Activated naive CD4-positive, alpha-beta T cell treated with anti-CD3 and anti-CD28 coated beads, Interleukin-2, amount 10 ng/mL, durations not matched to agents 7 days and 5 days (primary cell): ENCODE measurements at regions not wholly inside any gene's neighbourhood (a gene's known extent, or its start where the extent isn't known, plus 50 kb on each side); places are given as distances from the start of the nearest gene placed in this dataset.
A peak's percentile ranks its signal among the peaks of the same experiment; 100 is the strongest.

ENCODE experiments used
- CTCF ChIA-PET: fragments of 350-600 bp; sonication (Branson Sonifier 250); formaldehyde crosslinking; loops from one replicate; lab custom pipeline; 2021; ENCODE audit warnings: antibody characterized with exemption; lab: Charles Lee
- DNase-seq: peaks from one replicate; pipeline ENCODE4 v3.0.0-alpha.2; 2020
- H3K27ac Mint-ChIP-seq: one replicate; pipeline ENCODE4 v1.8.0; 2021; ENCODE audit warnings: mild to moderate bottlenecking, moderate library complexity, mixed read lengths
- H3K27me3 Mint-ChIP-seq: one replicate; pipeline ENCODE4 v1.8.0; 2021; ENCODE audit warnings: mild to moderate bottlenecking, mixed read lengths
- H3K36me3 Mint-ChIP-seq: one replicate; pipeline ENCODE4 v1.8.0; 2021; ENCODE audit warnings: mixed read lengths
- H3K4me1 Mint-ChIP-seq: one replicate; pipeline ENCODE4 v1.8.0; 2021; ENCODE audit warnings: mixed read lengths
- H3K4me3 Mint-ChIP-seq: one replicate; pipeline ENCODE4 v1.8.0; 2021; ENCODE audit warnings: mild to moderate bottlenecking, moderate library complexity, mixed read lengths
- H3K9me3 Mint-ChIP-seq: one replicate; pipeline ENCODE4 v1.8.0; 2021; ENCODE audit warnings: mixed read lengths

- H3K9me3 Mint-ChIP-seq, result peaks cover 5% of the 10 kb centered on the region
- no peak for DNase-seq
- no peaks in the 10 kb centered on the region for H3K4me1 Mint-ChIP-seq
- peaks cover 75% of the 10 kb centered on the region for H3K27me3 Mint-ChIP-seq
- CTCF ChIA-PET, result no interaction called here
- no peaks in the 10 kb centered on the region for H3K36me3 Mint-ChIP-seq
- no peak overlapping the region for H3K27ac Mint-ChIP-seq
- no peak overlapping the region for H3K4me3 Mint-ChIP-seq
These were observed 65.3 kb upstream of the MLN start for GRCh38 chr6:33869121-33869520.

- Mint-ChIP-seq H3K27ac (no peak overlapping the region), H3K4me1 (no peaks in the 10 kb centered on the region), H3K27me3 (peaks cover 80% of the 10 kb centered on the region), H3K4me3 (no peak overlapping the region), H3K9me3 (peaks cover 5% of the 10 kb centered on the region), H3K36me3 (no peaks in the 10 kb centered on the region)
- CTCF ChIA-PET, result no interaction called here
- no peak for DNase-seq
These were observed 64.3 kb upstream of the MLN start for GRCh38 chr6:33868141-33868540.

DNA sequence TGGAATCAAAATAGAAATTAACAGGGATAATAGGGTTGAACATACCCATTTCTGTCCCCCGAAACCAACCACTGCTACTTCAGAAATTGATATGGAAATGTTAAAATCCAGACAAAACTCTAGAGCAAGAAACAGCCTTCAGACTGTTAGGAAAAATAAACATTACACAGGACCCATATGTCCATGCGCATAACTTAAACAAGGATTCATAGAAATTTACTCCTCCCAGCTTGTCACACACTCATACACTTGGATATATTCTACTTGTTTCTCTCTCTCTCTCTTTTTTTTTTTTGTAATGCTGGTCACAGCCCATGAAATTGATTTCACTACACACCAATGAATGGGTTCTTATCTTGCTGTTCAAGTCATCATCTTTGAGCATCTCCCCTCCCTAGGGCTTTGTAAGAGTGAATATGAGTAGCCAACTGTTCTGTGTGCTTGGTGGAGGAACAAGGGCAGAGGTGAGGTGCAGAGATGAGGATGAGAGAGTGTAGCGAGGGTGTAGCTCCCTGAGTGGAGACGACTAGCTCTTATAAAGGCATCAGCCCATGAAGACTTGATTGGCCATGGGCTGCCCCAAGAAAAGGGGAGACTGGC, 61.8 kb upstream of the MLN start:
- Mint-ChIP-seq H3K27me3 (peaks cover 75% of the 10 kb centered on the region), H3K27ac (no peak overlapping the region), H3K4me3 (no peak overlapping the region), H3K9me3 (peaks cover 5% of the 10 kb centered on the region), H3K4me1 (peaks cover 19% of the 10 kb centered on the region), H3K36me3 (no peaks in the 10 kb centered on the region)
- DNase-seq, result no peak
- CTCF ChIA-PET, result no interaction called here

DNA sequence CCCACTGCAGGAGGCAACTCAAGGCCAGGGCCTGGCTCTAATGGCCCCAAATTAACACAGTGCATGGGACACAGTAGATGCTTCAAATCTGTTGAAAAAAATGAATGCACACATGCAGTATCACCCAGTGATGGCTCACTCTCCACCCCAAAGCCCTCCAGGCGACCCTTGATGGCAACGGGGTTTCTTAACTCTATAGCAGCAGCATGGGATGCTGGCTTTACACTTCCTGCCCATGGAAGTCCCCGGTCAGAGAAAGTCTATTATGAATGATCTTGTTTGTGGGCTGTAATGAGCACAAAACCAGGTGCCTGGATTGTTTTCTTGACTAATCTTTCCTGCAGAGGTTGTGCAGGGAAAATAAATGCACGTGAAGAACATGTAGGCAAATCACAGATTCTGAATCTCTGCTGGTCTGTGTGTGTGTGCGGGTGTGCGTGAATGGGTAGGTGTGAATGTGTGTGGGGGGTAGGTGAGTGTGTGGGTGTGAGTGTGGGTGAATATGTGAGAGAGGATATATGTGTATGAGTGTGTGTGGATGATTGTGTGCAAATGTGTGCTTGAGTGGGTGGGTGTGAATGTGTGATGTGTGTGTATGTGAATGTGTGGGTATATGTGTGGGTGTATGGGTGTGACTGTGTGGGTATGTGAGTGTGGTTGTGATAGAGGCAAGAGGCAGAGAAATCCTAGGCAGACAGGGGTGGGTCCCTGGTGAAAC, 60.1 kb upstream of the MLN start:
- H3K9me3 Mint-ChIP-seq, result peaks cover 5% of the 10 kb centered on the region
- no peaks in the 10 kb centered on the region for H3K36me3 Mint-ChIP-seq
- CTCF ChIA-PET, result no interaction called here
- peaks cover 72% of the 10 kb centered on the region for H3K27me3 Mint-ChIP-seq
- peaks cover 29% of the 10 kb centered on the region for H3K4me1 Mint-ChIP-seq
- no peak for DNase-seq
- no peak overlapping the region for H3K4me3 Mint-ChIP-seq
- no peak overlapping the region for H3K27ac Mint-ChIP-seq

DNA sequence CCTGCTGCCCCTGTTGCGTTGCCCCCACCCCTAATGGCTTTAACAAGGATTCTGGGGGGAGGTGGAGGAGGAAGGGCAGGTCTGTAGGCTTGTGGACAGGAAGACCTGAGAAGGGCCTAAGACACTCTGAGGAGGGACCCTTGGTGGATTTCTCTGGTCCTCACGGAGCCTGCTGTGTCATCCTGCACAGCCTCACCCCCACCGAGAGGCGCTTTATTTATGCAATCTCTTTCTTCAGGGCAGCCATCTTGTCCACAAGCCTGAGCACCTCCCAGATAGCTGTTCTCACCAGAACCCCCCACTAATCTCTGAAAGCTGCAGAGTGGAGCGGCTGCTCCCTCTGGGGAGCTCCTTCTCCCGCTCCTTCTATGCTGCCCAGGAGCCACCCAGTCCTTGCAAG, 59.3 kb upstream of the MLN start:
- DNase-seq, result no peak
- H3K27ac Mint-ChIP-seq, result no peak overlapping the region
- CTCF ChIA-PET, result no interaction called here
- H3K27me3 Mint-ChIP-seq, result peaks cover 72% of the 10 kb centered on the region
- peaks cover 5% of the 10 kb centered on the region for H3K9me3 Mint-ChIP-seq
- H3K4me1 Mint-ChIP-seq, result peaks cover 34% of the 10 kb centered on the region
- H3K36me3 Mint-ChIP-seq, result no peaks in the 10 kb centered on the region
- no peak overlapping the region for H3K4me3 Mint-ChIP-seq

DNA sequence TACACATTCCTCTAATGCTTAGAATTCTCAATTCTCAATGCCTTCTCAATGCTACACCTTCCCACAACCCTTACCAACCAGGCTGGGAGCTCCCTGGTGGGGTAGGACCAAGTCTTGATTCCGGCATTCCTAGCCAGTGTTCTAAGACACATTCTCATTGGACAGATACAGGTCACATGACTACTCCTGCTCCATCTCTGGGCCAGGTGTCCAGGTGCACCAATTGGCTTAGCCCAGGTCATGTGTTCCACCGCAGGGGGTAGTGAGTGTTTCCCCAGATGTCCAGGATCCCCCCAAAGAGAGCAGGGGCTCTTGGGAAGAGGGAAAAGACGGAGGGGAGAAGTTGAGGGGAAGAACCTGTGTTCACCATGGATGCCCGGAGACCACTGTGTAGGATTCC, 58.7 kb upstream of the MLN start:
- H3K9me3 Mint-ChIP-seq, result peaks cover 5% of the 10 kb centered on the region
- H3K27ac Mint-ChIP-seq, result no peak overlapping the region
- peaks cover 74% of the 10 kb centered on the region for H3K27me3 Mint-ChIP-seq
- CTCF ChIA-PET, result interaction anchor here (1.5 to 2.2 kb wide), 2 partner anchors 12 to 42 kb away, joined by 5 to 18 read pairs; no protein-coding TSS in a partner anchor
- DNase-seq, result no peak
- peaks cover 40% of the 10 kb centered on the region for H3K4me1 Mint-ChIP-seq
- no peak overlapping the region for H3K4me3 Mint-ChIP-seq
- H3K36me3 Mint-ChIP-seq, result no peaks in the 10 kb centered on the region

DNA sequence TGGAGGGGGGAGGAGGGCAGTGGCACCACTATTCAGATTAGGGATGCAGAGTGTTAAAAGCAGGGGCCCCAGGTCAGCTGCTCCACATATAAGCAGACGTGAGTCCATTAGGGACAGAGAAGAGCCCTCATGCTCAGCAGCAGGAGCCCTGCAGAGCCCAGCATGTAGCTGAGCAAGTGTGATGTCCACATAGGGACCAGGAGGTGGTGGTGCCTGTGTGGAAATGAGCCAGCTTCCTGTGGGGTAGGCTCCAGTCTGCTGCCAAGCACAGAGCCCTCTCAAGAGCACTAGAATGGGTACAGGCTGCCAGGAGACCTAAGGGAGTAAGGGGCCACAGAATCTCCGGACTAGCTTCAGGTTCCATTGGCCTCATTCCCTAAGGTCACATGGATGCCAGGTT, 57.9 kb upstream of the MLN start:
- Mint-ChIP-seq H3K27me3 (peaks cover 79% of the 10 kb centered on the region), H3K36me3 (no peaks in the 10 kb centered on the region)

DNA sequence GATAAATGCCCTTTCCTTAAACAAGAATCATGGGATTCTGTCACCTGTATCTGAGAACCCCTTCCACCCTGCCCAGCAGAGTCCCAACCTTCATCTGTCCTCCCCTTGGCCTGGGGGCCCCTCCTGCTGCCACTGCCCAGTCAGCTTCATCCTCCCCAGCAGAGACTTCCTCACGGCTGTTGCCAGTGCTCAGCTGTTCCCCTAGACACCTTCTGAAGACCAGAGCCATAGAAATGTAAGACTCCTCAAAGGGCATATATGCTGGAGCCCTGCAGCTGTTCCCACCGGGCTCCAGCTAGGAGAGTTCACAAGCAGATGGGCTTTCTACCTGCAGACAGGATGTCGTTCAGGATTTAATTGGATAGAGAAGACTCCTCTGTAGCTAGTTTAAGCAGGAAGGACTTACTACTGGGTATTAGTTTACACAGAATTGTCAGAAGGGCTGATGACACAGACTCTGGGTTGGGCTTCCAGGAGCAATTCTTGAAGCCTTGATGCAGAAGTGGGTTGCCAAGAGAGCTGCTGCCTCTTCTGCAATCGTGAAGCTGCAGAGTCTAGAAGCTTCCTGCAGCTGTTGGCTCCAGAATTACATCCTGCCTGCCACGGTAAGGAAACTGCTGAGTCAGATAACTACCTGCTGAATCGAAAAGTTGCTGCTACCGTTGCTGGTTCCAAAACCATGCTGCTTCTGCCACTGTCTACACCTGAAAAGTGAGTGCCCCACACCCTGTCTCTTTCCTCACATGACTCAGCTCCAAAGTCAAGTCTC, 57.1 kb upstream of the MLN start:
- H3K27ac Mint-ChIP-seq, result peak overlapping the region; percentile 33
- CTCF ChIA-PET, result interaction anchor here (0.7 to 2.7 kb wide), 12 partner anchors 10 to 274 kb away, joined by 3 to 18 read pairs (median 4); no protein-coding TSS in a partner anchor
- H3K27me3 Mint-ChIP-seq, result peaks cover 83% of the 10 kb centered on the region
- H3K4me3 Mint-ChIP-seq, result no peak overlapping the region
- H3K36me3 Mint-ChIP-seq, result no peaks in the 10 kb centered on the region
- peak; percentile 65 for DNase-seq
- peaks cover 55% of the 10 kb centered on the region for H3K4me1 Mint-ChIP-seq
- H3K9me3 Mint-ChIP-seq, result peaks cover 2% of the 10 kb centered on the region

More for the DNA sequence above, 57.9 kb upstream of the MLN start:
- CTCF ChIA-PET, result interaction anchor here (0.7 to 2.7 kb wide), 10 partner anchors 11 to 275 kb away, joined by 3 to 18 read pairs (median 7); no protein-coding TSS in a partner anchor
- no peak for DNase-seq
- Mint-ChIP-seq H3K4me1 (peaks cover 47% of the 10 kb centered on the region), H3K27ac (no peak overlapping the region), H3K4me3 (no peak overlapping the region), H3K9me3 (peaks cover 5% of the 10 kb centered on the region)

DNA sequence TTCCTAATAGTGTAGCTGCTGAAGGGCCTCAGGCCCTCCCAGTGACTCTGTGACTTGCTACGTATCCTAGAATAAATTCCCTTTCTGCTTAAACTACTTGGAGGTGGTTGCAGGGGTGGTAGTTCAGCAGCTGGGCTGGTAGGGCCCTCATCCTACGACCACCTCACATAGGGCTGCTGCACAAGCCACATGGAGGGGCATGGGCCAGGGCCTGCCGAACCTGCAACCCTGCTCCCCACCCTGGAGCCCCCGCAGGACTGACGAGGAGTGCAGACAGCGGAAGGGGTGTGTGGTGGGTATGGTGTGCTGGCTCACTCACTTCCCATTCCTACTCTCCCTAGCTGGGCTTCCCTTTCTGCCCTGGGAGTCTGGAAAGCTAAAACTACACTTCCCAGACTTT, 56.2 kb upstream of the MLN start:
- Mint-ChIP-seq H3K4me1 (peaks cover 61% of the 10 kb centered on the region), H3K27me3 (peaks cover 85% of the 10 kb centered on the region), H3K27ac (no peak overlapping the region), H3K9me3 (no peaks in the 10 kb centered on the region), H3K36me3 (no peaks in the 10 kb centered on the region), H3K4me3 (no peak overlapping the region)
- no peak for DNase-seq
- CTCF ChIA-PET, result interaction anchor here (1.0 to 2.7 kb wide), 5 partner anchors 17 to 167 kb away, joined by 3 to 18 read pairs (median 9); no protein-coding TSS in a partner anchor

- CTCF ChIA-PET, result interaction anchor here (0.8 to 1.7 kb wide), 2 partner anchors 88 to 169 kb away, joined by 3 to 4 read pairs; no protein-coding TSS in a partner anchor
- Mint-ChIP-seq H3K27ac (no peak overlapping the region), H3K27me3 (peaks cover 87% of the 10 kb centered on the region)
These were observed 55.2 kb upstream of the MLN start for GRCh38 chr6:33858804-33859505.

DNA sequence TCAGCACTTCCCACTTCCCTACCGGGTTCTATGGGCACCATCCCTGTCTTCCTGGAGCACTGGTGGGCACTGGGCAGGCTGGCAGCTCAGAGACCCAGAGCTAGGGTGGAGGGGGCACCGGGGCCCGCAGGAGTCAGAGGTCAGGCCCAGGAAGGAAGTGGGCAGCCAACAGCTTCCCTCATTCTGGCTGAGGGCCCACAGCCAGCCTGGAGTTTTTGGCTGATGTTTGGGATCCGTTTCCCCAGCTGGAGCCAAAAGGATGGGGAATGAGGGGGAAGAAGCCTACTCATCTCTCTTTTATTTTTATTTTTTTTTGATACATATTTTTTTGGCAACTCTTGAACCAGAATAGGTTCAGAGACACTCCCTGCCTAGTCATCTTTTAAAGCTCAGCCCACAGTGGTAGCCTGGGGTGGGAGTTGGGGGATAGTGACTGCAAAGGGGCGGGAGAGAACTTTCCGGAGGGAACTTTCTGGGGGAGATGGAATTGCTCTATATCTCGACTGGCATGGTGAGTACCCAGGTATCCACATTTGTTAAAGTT, 54.2 kb upstream of the MLN start:
- H3K9me3 Mint-ChIP-seq, result no peaks in the 10 kb centered on the region
- CTCF ChIA-PET, result interaction anchor here (0.9 to 10.9 kb wide), 3 partner anchors 87 to 390 kb away, joined by 3 to 118 read pairs (median 4); no protein-coding TSS in a partner anchor
- no peak for DNase-seq
- peaks cover 89% of the 10 kb centered on the region for H3K27me3 Mint-ChIP-seq
- peaks cover 61% of the 10 kb centered on the region for H3K4me1 Mint-ChIP-seq
- H3K27ac Mint-ChIP-seq, result no peak overlapping the region
- H3K4me3 Mint-ChIP-seq, result no peak overlapping the region
- H3K36me3 Mint-ChIP-seq, result no peaks in the 10 kb centered on the region

More at GRCh38 chr6:33858804-33859505, 55.2 kb upstream of the MLN start:
- Mint-ChIP-seq H3K4me3 (no peak overlapping the region), H3K9me3 (no peaks in the 10 kb centered on the region), H3K36me3 (no peaks in the 10 kb centered on the region), H3K4me1 (peaks cover 61% of the 10 kb centered on the region)
- DNase-seq, result no peak

DNA sequence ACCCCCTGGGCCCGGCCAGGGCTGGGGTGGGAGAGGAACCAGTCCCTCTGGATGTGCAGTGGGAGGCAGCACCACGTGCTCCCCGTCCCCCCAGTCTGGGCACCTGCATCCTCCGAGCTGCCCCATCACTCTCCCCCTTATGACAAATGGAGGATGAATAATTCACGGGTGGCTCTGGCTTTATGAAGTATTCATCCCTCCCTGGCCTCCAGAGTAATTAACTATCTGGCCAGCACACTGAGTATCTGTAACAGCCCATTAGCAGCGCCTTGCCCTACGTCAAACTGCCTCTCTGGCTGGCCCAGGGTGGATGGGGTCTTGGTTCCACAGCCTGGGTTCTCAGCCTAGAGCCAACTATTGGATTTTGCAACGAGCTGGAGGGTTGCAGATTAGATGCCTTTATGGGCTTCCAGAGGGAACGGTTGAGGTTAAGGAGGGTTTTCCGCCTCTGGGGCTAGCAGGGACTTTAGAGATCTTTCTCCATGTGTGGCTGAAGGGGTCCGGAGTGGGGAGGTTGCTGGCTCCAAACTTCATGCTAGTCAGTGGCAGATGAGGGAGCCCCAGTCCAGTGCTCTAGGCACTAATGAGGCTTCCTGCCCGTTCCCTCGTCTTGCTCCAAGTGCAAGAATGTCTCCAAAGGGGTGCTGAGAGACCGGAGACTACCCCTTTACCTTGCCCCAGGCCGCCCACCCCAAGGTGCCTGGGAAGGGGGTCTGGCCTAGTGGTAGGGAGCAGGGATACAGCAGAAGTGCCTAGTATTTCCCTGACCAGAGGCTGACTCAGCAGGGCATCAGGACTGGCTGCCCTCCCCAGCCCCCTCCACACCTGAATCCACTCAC, 53.5 kb upstream of the MLN start:
- no peak for DNase-seq
- Mint-ChIP-seq H3K4me1 (peaks cover 59% of the 10 kb centered on the region), H3K27ac (no peak overlapping the region), H3K4me3 (no peak overlapping the region), H3K9me3 (no peaks in the 10 kb centered on the region), H3K36me3 (no peaks in the 10 kb centered on the region), H3K27me3 (peaks cover 89% of the 10 kb centered on the region)
- CTCF ChIA-PET, result interaction anchor here (0.9 to 10.9 kb wide), 5 partner anchors 47 to 390 kb away, joined by 3 to 118 read pairs (median 4); no protein-coding TSS in a partner anchor
